Keratinocyte (primary cell): ENCODE measurements at regions not wholly inside any gene's neighbourhood (a gene's known extent, or its start where the extent isn't known, plus 50 kb on each side); places are given as distances from the start of the nearest gene placed in this dataset.

ENCODE experiments used
- DNase-seq: peaks from one replicate; pipeline ENCODE4 v3.0.0-alpha.2; 2011; ENCODE audit warnings: low read depth, missing footprints, low spot score
- FAIRE-seq: peaks from 2 replicates; lab custom pipeline; 2011; peaks lifted over from hg19 to GRCh38; lab: Jason Lieb, UNC
- H2AFZ ChIP-seq: 2 replicates; pipeline ENCODE4 v1.6.0; 2012; ENCODE audit warnings: low read length, control low read depth, inconsistent platforms; ENCODE audit not compliant: control insufficient read depth
- H3K27ac ChIP-seq: 2 replicates; pipeline ENCODE4 v1.5.1; 2011; ENCODE audit warnings: low read length; ENCODE audit not compliant: control insufficient read depth, insufficient read depth
- H3K27me3 ChIP-seq: 3 replicates; pipeline ENCODE4 v1.6.0; 2011; ENCODE audit warnings: low read length; ENCODE audit not compliant: control insufficient read depth, insufficient read depth; ENCODE audit errors: extremely low read depth
- H3K36me3 ChIP-seq, 2 experiments: 2 replicates in 1 of 2; 3 replicates in 1 of 2; pipeline ENCODE4 v1.5.1; 2011; ENCODE audit warnings: low read length in 2 of 2, mild to moderate bottlenecking in 1 of 2; ENCODE audit not compliant: control insufficient read depth in 2 of 2, insufficient read depth in 2 of 2; ENCODE audit errors: extremely low read depth in 1 of 2
- H3K4me1 ChIP-seq: 3 replicates; pipeline ENCODE4 v1.5.1; 2011; ENCODE audit warnings: low read length; ENCODE audit not compliant: control insufficient read depth, insufficient read depth; ENCODE audit errors: extremely low read depth
- H3K4me2 ChIP-seq: 3 replicates; pipeline ENCODE4 v1.6.0; 2011; ENCODE audit warnings: low read depth, low read length; ENCODE audit not compliant: control insufficient read depth, insufficient read depth; ENCODE audit errors: extremely low read depth
- H3K4me3 ChIP-seq, 3 experiments: fragments of 200-600 bp in 1 of 3; sonication (generic) in 1 of 3; 2 replicates in 2 of 3; 3 replicates in 1 of 3; pipeline ENCODE4 v1.5.1; 2011 to 2016; ENCODE audit warnings: low read length in 3 of 3, mild to moderate bottlenecking in 3 of 3, control low read depth in 2 of 3, inconsistent platforms in 1 of 3, low read depth in 1 of 3, mixed read lengths in 1 of 3, mixed run types in 1 of 3, moderate library complexity in 1 of 3; ENCODE audit not compliant: control insufficient read depth in 2 of 3, insufficient read depth in 2 of 3; ENCODE audit errors: extremely low read depth in 1 of 3
- H3K79me2 ChIP-seq: 2 replicates; pipeline ENCODE4 v1.6.0; 2012; ENCODE audit warnings: low read length; ENCODE audit not compliant: control insufficient read depth, insufficient read depth
- H3K9ac ChIP-seq: 3 replicates; pipeline ENCODE4 v1.6.0; 2011; ENCODE audit warnings: low read length; ENCODE audit not compliant: control insufficient read depth, insufficient read depth; ENCODE audit errors: extremely low read depth
- H3K9me1 ChIP-seq: 3 replicates; pipeline ENCODE4 v1.6.0; 2011; ENCODE audit warnings: low read length; ENCODE audit not compliant: control insufficient read depth, insufficient read depth; ENCODE audit errors: extremely low read depth
- H3K9me3 ChIP-seq: 2 replicates; pipeline ENCODE4 v1.5.1; 2012; ENCODE audit warnings: low read depth, low read length; ENCODE audit not compliant: control insufficient read depth
- H4K20me1 ChIP-seq: 3 replicates; pipeline ENCODE4 v1.6.0; 2011; ENCODE audit warnings: low read length; ENCODE audit not compliant: control insufficient read depth, insufficient read depth; ENCODE audit errors: extremely low read depth
- EZH2 ChIP-seq: IDR thresholded peaks from one replicate; pipeline ENCODE4 v1.6.1; 2012; ENCODE audit warnings: inconsistent platforms, mild to moderate bottlenecking, low read length, moderate library complexity
- dilution Hi-C: fragments of 300-500 bp; cut with MboI; formaldehyde crosslinking; loops from one replicate; pipeline ENCODE4 v1.7.0; 2020; ENCODE audit warnings: low sequenced_read_pairs; ENCODE audit not compliant: extremely low pct_ligation_motif_present
- TF ChIP-seq, protein P1 (sequence below), 3 experiments: IDR thresholded peaks in 1 of 3; conservative IDR thresholded peaks in 1 of 3; optimal IDR thresholded peaks in 1 of 3; 2 replicates in 2 of 3; 3 replicates in 1 of 3; pipeline versions ENCODE3 to v1.5.1; 2011; ENCODE audit warnings: low read length in 3 of 3, mild to moderate bottlenecking in 3 of 3, moderate library complexity in 2 of 3, control low read depth in 1 of 3, inconsistent platforms in 1 of 3; ENCODE audit not compliant: insufficient read depth in 2 of 3; ENCODE audit errors: extremely low read depth in 1 of 3

DNA sequence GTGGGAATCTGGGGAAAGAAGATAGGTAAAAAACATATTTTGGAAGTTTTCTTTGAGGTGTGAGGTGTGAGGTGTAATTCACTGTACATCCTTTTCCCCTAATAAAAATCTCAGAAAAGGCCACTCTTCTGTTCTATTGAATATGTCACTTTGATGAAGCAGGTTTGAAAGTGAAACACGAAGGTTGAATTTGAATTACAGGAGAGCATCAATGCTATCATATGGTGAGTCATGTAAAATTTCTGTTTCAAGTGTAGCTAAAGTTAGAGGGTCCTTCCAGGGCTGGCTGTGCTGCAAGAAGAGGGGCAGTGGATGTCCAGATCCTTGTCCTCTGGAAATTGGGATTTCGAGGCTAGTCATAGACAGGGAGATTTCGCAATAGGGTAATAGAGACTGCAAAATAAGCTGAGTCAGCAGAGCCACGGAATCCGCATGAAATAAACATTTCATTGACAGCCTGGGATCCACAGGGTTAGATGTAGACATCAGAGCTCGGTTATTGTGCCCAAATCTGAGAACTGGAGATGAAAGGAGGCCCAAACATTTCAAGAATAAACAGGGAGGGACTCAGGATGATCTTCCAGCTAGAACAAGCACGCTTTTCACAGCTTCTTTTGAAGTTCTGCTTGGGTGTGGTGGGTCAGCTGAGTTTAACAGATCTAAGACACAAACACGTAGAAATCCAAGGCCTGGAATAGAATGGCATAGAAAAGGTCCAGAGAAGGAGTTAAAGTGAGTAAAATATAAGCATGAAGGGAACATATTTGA is 194.4 kb upstream of the CDKN2B start:
- Histone ChIP-seq H3K36me3 (no peaks in the 10 kb centered on the region), H3K27me3 (no peaks in the 10 kb centered on the region), H3K9me3 (no peaks in the 10 kb centered on the region), H2AFZ (peak overlapping the region; percentile 89), H3K4me2 (peak overlapping the region; percentile 59), H4K20me1 (no peaks in the 10 kb centered on the region), H3K4me3 (no peak overlapping the region), H3K9me1 (no peaks in the 10 kb centered on the region), H3K27ac (no peak overlapping the region), H3K9ac (no peak overlapping the region), H3K4me1 (peaks cover 10% of the 10 kb centered on the region), H3K79me2 (no peaks in the 10 kb centered on the region)
- dilution Hi-C loops: no loop called here
- TF ChIP-seq EZH2: no peak
- TF ChIP-seq, protein P1, sequence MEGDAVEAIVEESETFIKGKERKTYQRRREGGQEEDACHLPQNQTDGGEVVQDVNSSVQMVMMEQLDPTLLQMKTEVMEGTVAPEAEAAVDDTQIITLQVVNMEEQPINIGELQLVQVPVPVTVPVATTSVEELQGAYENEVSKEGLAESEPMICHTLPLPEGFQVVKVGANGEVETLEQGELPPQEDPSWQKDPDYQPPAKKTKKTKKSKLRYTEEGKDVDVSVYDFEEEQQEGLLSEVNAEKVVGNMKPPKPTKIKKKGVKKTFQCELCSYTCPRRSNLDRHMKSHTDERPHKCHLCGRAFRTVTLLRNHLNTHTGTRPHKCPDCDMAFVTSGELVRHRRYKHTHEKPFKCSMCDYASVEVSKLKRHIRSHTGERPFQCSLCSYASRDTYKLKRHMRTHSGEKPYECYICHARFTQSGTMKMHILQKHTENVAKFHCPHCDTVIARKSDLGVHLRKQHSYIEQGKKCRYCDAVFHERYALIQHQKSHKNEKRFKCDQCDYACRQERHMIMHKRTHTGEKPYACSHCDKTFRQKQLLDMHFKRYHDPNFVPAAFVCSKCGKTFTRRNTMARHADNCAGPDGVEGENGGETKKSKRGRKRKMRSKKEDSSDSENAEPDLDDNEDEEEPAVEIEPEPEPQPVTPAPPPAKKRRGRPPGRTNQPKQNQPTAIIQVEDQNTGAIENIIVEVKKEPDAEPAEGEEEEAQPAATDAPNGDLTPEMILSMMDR (optimal IDR thresholded peaks at IDR 0.05 in 1 of 3, IDR thresholded peaks at IDR 0.05 in 1 of 3, conservative IDR thresholded peaks at IDR 0.05 in 1 of 3; ENCODE audit: extremely low read depth in 1 of 3, insufficient read depth in 2 of 3, low read length in 3 of 3): no peak
- peak; percentile 69 for FAIRE-seq
- no peak for DNase-seq

DNA sequence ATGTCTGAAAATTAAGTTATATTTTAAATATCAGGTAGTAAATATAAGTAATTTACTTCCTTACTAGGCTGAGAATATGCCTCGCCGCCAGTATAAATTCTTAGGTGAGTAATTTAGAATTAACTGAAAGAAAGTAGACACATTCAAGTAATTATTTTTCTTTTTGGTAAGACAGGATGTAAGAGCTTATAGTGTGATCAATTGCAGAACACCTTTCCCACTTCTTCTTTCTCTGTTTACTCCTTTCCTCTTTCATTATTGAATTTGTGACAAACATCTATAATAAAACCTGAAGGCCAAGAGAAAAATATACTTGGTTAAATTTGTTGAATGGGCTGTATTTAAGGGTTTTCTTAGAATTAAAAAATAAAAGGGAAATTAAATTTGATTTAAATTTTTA is 195.1 kb upstream of the CDKN2B start:
- Histone ChIP-seq H3K9me3 (no peaks in the 10 kb centered on the region), H3K27ac (no peak overlapping the region), H3K9me1 (no peaks in the 10 kb centered on the region), H3K9ac (no peak overlapping the region), H2AFZ (no peak overlapping the region), H3K27me3 (no peaks in the 10 kb centered on the region), H4K20me1 (no peaks in the 10 kb centered on the region), H3K4me1 (peaks cover 17% of the 10 kb centered on the region), H3K36me3 (no peaks in the 10 kb centered on the region), H3K79me2 (no peaks in the 10 kb centered on the region), H3K4me2 (no peak overlapping the region), H3K4me3 (no peak overlapping the region)
- TF ChIP-seq EZH2: no peak
- TF ChIP-seq, protein P1 (optimal IDR thresholded peaks at IDR 0.05 in 1 of 3, IDR thresholded peaks at IDR 0.05 in 1 of 3, conservative IDR thresholded peaks at IDR 0.05 in 1 of 3; ENCODE audit: extremely low read depth in 1 of 3, insufficient read depth in 2 of 3, low read length in 3 of 3): no peak
- no peak for FAIRE-seq
- DNase-seq: no peak
- dilution Hi-C loops: no loop called here
